Mesodermal cell (in vitro differentiated cells): ENCODE measurements at regions not wholly inside any gene's neighbourhood (a gene's known extent, or its start where the extent isn't known, plus 50 kb on each side); places are given as distances from the start of the nearest gene placed in this dataset.

Experiments used
- H3K27ac ChIP-seq: 2 replicates; pipeline ENCODE4 v1.7.0; 2013; ENCODE audit warnings: mild to moderate bottlenecking, low read depth, low read length, moderate library complexity; ENCODE audit not compliant: severe bottlenecking
- H3K36me3 ChIP-seq: 2 replicates; pipeline ENCODE4 v1.7.1; 2013; ENCODE audit warnings: mild to moderate bottlenecking, low read length, moderate library complexity; ENCODE audit not compliant: control insufficient read depth, insufficient read depth
- H3K4me1 ChIP-seq: one replicate; pipeline ENCODE4 v1.7.1; 2013; ENCODE audit warnings: mild to moderate bottlenecking, low read length; ENCODE audit not compliant: insufficient read depth, control insufficient read depth, poor library complexity, severe bottlenecking
- H3K4me3 ChIP-seq: 2 replicates; pipeline ENCODE4 v1.7.0; 2013; ENCODE audit warnings: low read length, control low read depth, mild to moderate bottlenecking; ENCODE audit not compliant: insufficient read depth, poor library complexity, severe bottlenecking; ENCODE audit errors: extremely low read depth
- H3K9me3 ChIP-seq: 2 replicates; pipeline ENCODE4 v1.7.1; 2013; ENCODE audit warnings: mild to moderate bottlenecking, low read length, moderate library complexity; ENCODE audit not compliant: control insufficient read depth
- WGBS, 2 experiments: methylation state at CpG; one replicate each; pipeline ENCODE4 v1.1.5; 2013; ENCODE audit warnings: missing lambda C conversion rate in 2 of 2; ENCODE audit not compliant: insufficient coverage in 2 of 2; 5-methylcytosine and 5-hydroxymethylcytosine counted together

- 85 to 100% methylated on average over 2 to 4 of the region's 6 CpGs for WGBS, 2 experiments
- H3K27ac ChIP-seq: no peak overlapping the region
- H3K4me3 ChIP-seq: no peak overlapping the region
- no peaks in the 10 kb centered on the region for H3K9me3 ChIP-seq
- no peaks in the 10 kb centered on the region for H3K36me3 ChIP-seq
- H3K4me1 ChIP-seq: no peaks in the 10 kb centered on the region
Measured at GRCh38 chr21:35360870-35361570, 311.9 kb upstream of the RUNX1 start.

DNA sequence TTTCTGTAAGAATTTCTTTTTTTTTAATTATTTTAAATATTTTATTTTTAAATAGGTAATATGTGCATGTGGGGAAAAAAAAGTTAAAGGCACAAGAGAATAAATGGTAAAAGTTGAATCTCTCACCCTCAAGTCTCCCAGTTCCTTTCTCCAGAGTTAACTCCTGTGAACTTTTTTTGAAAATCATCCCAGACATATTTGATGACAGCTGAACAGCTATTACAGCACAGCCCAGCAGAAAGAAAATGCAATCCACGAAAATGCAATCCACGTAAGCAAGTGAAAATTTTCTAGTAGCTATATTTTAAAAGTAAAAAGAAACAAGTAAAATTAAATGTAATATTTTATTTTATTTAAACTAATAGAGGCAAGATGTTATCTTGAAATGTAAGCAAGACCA is 310.0 kb upstream of the RUNX1 start:
- no peaks in the 10 kb centered on the region for H3K4me1 ChIP-seq
- no peaks in the 10 kb centered on the region for H3K36me3 ChIP-seq
- WGBS, 2 experiments: no CpG with 5 or more reads among the region's 2 CpGs
- H3K27ac ChIP-seq: no peak overlapping the region
- no peaks in the 10 kb centered on the region for H3K9me3 ChIP-seq
- H3K4me3 ChIP-seq: no peak overlapping the region

DNA sequence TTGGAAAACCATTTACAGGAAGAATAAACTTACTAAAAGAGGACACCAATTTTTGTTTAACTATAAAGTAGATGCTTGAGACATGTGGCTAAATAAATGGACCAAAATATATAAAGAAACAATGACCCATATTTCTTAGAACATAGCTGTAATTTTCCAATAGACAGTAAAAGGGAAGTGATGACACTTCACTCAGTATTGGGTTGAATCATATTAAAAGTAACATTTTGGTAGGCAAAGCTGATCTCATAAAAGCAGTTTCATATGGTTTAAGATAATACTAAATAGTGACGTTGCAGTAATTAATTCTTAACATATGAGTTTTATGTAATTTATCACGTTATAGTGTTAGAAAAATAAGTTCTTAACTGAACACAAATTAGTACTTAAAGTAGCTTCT is 308.9 kb upstream of the RUNX1 start:
- Histone ChIP-seq H3K4me3 (no peak overlapping the region), H3K27ac (no peak overlapping the region), H3K4me1 (no peaks in the 10 kb centered on the region), H3K36me3 (no peaks in the 10 kb centered on the region), H3K9me3 (no peaks in the 10 kb centered on the region)
- WGBS, 2 experiments: no CpG with 5 or more reads among the region's 2 CpGs

- Histone ChIP-seq H3K36me3 (no peaks in the 10 kb centered on the region), H3K4me3 (no peak overlapping the region), H3K27ac (no peak overlapping the region), H3K4me1 (no peaks in the 10 kb centered on the region), H3K9me3 (no peaks in the 10 kb centered on the region)
- WGBS, 2 experiments: 92 to 96% methylated on average over 1 to 2 of the region's 3 CpGs
Measured at GRCh38 chr21:35357041-35357780, 308.1 kb upstream of the RUNX1 start.

DNA sequence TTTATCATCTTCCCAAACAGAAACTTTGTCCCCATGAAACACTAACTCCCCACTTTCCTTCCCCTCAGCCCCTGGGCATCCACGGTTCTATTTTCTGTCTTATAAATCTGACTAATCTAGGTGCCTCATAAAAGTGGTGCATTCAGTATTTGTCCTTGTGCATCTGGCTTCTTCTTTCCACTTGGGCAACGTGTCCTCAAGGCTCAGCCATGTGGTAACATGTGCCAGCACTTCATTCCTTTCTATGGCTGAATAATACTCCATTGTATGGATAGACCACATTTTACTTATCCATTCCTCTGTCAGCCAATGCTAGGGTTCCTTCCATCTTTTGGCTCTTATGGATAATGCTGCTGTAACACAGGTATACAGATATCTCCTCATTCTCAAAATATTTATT is 305.0 kb upstream of the RUNX1 start:
- 86 to 100% methylated on average over 1 of the region's 2 CpGs for WGBS, 2 experiments
- Histone ChIP-seq H3K4me3 (no peak overlapping the region), H3K36me3 (no peaks in the 10 kb centered on the region), H3K9me3 (no peaks in the 10 kb centered on the region), H3K27ac (no peak overlapping the region), H3K4me1 (no peaks in the 10 kb centered on the region)

GRCh38 chr21:35352793-35353192 is 303.7 kb upstream of the RUNX1 start:
- Histone ChIP-seq H3K4me3 (no peak overlapping the region), H3K9me3 (no peaks in the 10 kb centered on the region), H3K4me1 (no peaks in the 10 kb centered on the region), H3K27ac (no peak overlapping the region), H3K36me3 (no peaks in the 10 kb centered on the region)
- 94 to 100% methylated on average over 4 to 5 of the region's 7 CpGs for WGBS, 2 experiments

DNA sequence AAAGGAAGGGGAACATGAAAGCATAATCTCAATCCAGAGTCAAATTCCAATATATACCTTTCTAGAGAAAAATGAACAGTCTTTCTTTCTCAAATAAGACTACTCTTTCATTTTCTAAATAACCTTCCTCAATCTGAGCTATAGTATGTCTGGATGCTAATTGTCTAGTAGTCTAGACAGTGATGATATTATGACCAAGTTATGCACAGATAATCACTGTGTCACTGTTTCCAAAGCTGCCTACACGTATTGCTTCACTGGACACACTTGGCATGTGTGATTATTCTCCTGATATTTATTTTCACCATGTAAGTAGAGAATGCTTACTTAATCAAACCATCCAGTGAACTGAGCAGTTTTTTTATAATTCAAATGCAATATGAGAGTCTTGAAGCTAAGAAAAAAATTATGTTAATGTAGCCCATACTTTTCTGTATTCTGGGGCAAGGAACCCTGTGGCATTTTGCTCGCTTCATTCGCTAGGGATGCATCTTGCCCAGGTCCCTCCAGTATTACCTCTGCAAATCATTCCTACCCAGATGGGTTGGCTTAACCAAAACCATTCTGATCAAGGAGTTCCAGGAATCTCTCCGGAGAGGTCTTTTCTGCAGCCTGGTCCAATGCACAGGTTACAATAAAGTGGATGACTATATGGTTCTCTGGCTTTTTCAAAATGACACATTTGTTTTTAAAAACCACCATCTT is 303.1 kb upstream of the RUNX1 start:
- no peaks in the 10 kb centered on the region for H3K4me1 ChIP-seq
- H3K9me3 ChIP-seq: no peaks in the 10 kb centered on the region
- no peak overlapping the region for H3K27ac ChIP-seq
- no peaks in the 10 kb centered on the region for H3K36me3 ChIP-seq
- H3K4me3 ChIP-seq: no peak overlapping the region
- WGBS, 2 experiments: 100% methylated on average over 2 of the region's 4 CpGs; no CpG with 5 or more reads in 1 of the 2 experiments

DNA sequence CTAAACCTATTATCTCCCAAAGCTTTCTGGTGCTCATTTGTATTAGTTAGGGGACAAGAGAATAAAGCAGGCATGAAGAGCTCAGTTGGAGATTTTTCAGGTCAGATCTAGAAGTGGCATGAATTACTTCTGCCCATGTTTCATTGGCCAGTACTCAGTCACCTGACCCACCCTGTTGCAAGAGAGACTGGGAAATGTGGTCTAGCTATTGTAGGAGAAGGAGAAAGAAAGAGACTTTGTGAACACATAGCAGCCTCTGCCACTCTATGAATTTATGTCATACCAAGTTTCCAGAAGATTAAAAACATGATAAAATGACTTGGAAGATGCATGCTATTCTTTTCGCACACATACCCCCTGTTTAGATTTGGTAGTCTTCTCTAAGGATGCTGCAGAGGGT is 302.3 kb upstream of the RUNX1 start:
- 100% methylated on average over 1 of the region's 1 CpG; no CpG with 5 or more reads in 1 of the 2 experiments for WGBS, 2 experiments
- no peak overlapping the region for H3K4me3 ChIP-seq

DNA sequence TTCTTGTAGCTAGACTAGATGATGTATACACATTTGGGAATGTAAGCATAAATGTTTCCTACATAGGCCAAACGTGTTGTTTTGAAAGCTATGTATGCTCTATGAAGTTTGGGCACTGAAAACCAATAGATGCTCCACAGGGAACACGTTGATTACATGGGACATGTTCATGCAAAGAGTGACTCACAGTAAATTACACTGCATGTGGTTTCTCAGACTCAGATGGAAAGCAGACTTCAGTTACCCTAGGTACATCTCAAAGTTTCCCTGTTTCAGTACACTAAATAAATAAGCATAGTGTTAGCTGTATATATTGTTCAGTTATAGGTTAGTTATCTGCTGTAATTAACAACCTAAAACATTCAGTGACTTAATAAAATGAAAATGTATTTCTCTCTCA is 301.9 kb upstream of the RUNX1 start:
- Histone ChIP-seq H3K36me3 (no peaks in the 10 kb centered on the region), H3K4me1 (no peaks in the 10 kb centered on the region), H3K9me3 (no peaks in the 10 kb centered on the region), H3K4me3 (no peak overlapping the region), H3K27ac (no peak overlapping the region)
- WGBS, 2 experiments: 75 to 93% methylated on average over 2 of the region's 2 CpGs

More for the DNA sequence above, 302.3 kb upstream of the RUNX1 start:
- H3K27ac ChIP-seq: no peak overlapping the region
- no peaks in the 10 kb centered on the region for H3K4me1 ChIP-seq
- H3K9me3 ChIP-seq: no peaks in the 10 kb centered on the region
- H3K36me3 ChIP-seq: no peaks in the 10 kb centered on the region

GRCh38 chr21:35349376-35350080 is 300.4 kb upstream of the RUNX1 start:
- H3K4me3 ChIP-seq: no peak overlapping the region
- no peak overlapping the region for H3K27ac ChIP-seq
- no peaks in the 10 kb centered on the region for H3K36me3 ChIP-seq
- peaks cover 2% of the 10 kb centered on the region for H3K9me3 ChIP-seq
- WGBS, 2 experiments: 89 to 92% methylated on average over 7 to 8 of the region's 9 CpGs
- H3K4me1 ChIP-seq: no peaks in the 10 kb centered on the region
